HCEC 1CT (cell line): ENCODE measurements at regions not wholly inside any gene's neighbourhood (a gene's known extent, or its start where the extent isn't known, plus 50 kb on each side); places are given as distances from the start of the nearest gene placed in this dataset.

Experiments
- DNase-seq: peaks from one replicate; pipeline ENCODE4 v3.0.0-alpha.2; 2017

DNA sequence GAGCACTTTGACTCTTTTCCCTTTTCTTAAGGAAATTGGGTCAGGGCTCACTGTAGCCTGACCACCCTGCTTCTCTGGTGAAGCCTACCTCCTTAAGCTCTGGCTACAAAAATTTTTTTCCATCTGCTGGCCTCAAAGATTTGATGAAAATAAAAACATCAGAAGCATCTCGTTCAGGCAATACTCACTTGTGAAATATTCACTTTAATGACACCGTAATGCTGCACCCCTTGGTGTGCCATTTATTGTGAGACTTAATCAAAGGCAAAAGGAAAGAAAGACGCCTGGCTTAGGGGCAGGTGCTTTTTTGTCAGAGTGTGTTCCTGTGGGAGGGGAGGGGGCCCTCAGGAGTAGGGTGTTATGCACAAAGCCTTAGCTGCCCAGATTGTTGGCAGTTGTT, 155.0 kb upstream of the TMPO start:
- no peak for DNase-seq

DNA sequence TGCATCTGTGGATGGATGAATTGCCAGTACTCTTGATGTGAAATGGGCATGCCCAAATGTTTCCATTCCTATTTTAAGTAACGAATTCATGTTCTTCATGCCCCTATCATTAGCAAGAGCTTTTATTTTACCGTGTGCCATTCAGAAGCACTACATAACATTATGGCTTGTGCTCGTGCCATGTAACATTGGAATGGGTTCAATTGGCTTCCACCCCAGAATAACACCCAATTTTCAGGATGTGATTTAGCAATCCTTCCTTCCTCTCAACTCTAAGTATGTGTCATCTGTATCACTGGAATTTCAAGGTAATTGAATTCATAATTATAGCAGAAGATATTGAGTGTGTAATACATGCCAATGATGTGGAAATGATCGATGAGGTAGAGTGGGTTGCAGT, 145.8 kb upstream of the TMPO start:
- DNase-seq: no peak

GRCh38 chr12:98370976-98371375, 144.4 kb upstream of the TMPO start:
- no peak for DNase-seq

GRCh38 chr12:98371419-98371818, 144.0 kb upstream of the TMPO start:
- no peak for DNase-seq

- DNase-seq: no peak
These were observed 142.9 kb upstream of the TMPO start for GRCh38 chr12:98372340-98373024.

DNA sequence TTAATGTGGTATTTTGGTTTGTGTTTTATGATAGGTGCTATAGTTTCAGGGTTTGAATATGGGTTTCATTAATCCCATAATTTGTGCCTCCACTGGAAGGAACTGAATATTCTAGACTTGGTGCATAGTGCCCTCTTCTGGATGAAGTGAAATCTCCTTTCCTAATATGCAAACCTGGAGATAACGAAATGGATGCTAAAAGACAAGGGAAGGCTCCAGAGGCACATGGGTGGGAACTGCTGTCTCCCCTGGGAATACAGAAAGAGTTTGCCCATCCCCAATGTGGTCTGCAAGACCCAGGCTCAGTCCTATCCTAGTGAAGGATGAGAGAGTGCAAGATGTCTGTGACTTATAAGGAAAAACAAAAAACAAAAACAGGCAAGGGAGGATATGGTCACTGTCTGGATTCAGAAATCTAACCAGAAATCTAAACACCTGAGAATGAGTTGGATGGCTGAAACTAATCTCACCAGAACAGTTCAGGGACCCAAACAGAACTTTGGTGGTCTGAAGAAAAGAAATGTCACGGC, 142.3 kb upstream of the TMPO start:
- peak; percentile 45 for DNase-seq

DNA sequence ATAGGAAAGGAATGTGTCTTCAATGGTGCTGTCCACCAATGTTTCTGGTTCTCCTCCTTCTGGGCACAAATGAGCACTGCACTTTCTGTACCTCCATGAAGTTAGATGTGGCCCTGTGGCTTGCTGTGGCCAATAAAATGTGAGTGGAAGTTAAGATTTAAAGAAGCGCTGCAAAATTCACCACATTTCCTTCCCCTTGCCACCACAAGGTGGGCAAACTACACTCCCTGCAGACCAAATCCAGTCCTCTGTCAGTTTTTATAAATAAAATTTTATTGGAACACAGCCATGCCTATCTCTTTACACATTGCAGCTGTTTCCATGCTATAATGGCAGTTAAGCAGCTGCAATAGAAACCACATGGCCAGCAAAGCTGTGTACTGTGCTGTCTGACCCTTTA, 141.4 kb upstream of the TMPO start:
- DNase-seq: no peak

DNA sequence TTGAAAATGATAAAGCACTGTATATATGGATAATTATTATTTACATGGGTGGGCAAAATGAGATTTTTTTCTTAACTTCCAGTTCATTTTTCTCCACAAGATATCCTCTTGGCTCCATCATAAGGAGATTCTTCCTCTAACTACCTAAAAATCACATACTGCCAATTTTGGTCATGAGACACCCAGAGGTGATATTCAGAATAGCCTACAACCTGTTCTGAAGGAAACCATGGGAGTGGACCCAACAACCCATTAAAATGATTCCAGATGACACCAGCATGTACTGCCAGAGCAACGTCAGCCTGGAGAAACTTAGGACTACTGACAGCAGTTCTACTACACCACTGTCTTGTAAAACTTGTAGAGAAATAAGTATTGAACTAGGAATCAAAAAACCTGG, 136.3 kb upstream of the TMPO start:
- no peak for DNase-seq

DNA sequence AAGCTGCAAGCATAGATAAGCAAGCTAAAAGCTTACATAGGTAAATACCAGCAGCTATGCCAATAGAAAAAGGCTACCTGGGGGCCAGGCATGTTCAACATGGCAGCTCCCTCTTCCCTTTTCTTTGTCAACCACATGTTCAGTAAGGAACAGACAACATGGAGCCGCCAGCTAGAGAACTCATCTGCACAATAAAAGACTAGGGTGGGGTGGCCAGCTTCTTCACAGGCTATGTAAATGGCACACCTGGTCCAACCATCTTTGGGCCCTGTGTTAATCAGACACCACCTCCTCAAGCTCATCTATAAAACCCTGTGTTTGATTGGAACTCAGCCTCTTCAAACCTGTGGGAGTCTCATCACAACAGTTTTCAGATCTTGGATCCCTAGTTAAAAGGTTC, 129.7 kb upstream of the TMPO start:
- no peak for DNase-seq

DNA sequence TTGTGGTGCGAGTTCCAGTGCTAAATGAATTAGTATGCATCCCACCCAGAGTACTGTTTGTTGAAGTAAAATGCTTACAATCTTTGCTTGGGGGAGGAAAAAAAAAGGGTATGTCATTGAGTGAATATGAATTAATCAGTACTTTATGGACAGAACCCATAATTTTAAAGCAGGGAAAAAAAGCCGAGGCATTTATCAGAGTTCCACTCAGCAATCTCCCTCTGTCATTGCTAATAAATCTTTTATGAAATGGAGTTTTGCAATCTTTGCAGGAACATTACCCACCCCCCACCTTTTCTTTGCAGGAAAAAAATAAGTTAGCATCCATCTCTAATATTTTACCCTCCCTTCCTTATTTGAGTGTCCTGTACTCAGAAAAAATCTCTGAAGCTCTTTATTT, 127.9 kb upstream of the TMPO start:
- no peak for DNase-seq

DNA sequence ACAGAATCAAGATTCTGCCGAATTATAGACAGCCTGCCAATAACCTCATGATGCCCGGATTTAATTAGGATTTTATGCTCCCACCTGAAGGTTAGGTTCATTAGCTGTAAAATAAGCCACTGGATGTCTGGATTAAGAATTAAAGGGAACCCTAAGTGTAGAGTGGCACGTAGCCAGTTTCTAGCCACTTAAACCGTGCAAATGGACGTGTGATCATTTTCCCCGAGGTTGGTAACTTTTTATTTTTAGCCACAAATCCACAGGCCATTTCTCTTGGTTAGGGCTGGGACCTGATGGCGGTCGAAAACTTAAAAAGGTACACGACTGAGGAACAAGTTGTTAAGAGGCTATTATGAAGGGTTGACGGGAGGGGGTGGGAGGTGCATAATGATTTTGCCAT, 127.3 kb upstream of the TMPO start:
- DNase-seq: no peak

GRCh38 chr12:98389593-98389992, 125.8 kb upstream of the TMPO start:
- DNase-seq: no peak

DNA sequence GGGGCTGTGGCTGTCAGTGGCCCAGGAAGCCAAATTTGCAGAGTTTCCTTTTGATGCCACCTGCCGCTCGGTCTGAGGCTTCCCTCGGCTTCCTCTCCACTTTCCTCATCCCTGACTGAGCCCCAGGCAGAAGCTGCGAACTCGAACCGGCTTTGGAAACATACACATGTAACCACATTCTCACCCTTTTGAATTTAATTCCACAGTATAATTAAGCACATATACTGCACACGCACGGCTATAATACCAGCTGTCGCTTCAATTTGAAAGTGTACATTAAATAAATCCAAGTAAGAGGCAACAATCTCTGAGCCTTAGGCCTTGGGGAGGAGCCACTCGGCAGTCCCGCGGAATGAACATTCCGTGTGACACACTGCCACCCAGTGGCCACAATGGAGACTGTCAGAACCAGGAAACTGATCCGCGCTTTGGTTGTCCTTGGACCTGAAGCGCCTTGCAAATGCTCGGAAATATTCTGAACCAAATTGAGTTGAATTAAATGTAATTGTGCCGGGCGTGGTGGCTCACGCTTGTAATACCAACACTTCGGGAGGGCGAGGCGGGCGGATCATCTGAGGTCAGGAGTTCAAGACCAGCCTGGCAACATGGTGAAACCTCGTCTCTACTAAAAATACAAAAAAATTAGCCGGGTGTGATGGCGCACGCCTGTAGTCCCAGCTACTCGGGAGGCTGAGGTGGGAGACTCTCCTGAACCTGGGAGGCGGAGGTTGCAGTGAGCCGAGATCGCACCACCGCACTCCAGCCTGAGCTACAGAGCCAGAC, 117.9 kb upstream of the TMPO start:
- DNase-seq: peak; percentile 63

GRCh38 chr12:98399532-98399931, 115.9 kb upstream of the TMPO start:
- DNase-seq: peak; percentile 67

GRCh38 chr12:98401427-98401826, 114.0 kb upstream of the TMPO start:
- DNase-seq: no peak

DNA sequence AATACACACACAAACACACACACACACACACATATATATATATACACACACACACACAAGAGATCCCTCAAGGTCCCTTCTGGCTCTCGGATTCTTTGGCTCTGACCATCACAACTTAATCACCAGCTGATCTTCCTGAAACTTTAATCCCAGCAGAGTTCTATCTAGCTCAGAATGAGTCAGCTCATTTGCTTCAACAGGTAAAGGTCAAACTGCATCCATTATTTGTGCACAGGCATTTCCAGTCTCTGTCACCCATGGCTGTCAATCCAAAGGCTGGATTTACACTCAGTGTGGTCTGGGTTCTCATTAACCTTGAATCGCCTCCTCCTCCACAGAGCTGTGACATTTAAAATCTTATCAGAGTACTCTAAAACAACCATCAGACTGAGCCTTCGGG, 113.3 kb upstream of the TMPO start:
- no peak for DNase-seq

- no peak for DNase-seq
These were observed 112.7 kb upstream of the TMPO start for GRCh38 chr12:98402671-98403070.

DNA sequence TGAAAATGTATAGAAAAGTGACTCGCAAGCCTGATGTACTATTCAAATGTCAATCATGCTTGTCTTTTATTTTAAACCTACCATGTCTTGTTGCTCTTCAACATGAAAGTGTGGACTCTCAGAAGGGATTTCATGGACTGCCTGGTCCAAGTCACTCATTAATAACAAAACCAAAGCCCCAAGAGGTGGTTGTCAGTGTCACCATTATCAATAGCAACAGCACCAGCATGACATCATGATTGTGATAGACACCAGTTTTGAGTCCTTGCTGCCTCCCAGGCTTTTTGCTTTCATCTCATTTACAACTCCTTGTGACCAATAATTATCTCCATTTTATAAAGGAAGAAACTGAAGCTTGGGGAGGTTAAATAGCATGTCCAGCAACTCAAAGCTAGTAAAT, 112.0 kb upstream of the TMPO start:
- no peak for DNase-seq

DNA sequence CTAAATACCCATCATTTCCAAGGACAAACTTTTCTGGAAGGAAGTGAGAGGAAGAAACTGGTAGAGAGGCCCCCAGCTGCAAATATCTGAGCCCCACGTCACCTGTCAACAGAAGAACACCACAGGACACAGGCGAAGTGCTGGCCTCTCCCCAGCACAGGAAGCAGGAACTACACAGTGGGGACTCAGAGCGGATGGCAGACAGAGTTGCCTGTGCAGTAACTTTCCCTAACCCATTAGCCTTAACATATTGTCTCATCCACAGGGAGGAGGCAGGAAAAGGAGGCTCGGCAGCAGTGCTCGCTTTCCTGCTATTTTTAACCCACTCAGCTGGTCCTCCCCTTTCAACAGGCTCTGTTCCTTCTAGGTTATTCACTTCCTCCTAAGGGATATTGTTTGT, 111.5 kb upstream of the TMPO start:
- no peak for DNase-seq

DNA sequence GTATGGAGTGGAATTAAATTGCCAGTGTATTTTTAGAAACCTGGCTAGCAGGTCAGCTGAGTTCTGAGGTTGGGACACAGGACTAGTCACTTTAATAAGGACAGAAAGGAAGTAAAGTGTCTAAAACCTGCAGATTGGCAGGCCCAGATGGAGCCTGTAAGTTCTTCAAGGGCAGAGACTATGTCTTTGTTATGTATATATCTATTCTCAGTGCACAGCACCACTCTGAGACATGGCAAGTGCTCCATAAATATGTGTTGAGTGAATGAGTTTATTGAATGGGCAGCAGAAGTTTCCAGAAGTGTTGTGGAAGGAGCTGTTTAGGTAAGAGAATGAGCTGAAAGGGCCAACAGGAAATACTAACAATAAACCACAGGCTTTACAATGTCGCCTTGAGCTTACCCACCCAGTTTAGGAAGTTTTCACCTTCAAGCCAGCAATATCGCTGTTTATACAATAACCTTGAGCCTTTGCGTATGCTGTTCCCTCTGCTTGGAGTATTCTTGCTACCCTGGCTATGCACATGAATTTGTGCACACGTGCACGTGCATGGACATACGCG, 109.5 kb upstream of the TMPO start:
- DNase-seq: no peak

- DNase-seq: no peak
These were observed 109.0 kb upstream of the TMPO start for GRCh38 chr12:98406378-98406777.

- no peak for DNase-seq
These were observed 106.7 kb upstream of the TMPO start for GRCh38 chr12:98408681-98409080.

DNA sequence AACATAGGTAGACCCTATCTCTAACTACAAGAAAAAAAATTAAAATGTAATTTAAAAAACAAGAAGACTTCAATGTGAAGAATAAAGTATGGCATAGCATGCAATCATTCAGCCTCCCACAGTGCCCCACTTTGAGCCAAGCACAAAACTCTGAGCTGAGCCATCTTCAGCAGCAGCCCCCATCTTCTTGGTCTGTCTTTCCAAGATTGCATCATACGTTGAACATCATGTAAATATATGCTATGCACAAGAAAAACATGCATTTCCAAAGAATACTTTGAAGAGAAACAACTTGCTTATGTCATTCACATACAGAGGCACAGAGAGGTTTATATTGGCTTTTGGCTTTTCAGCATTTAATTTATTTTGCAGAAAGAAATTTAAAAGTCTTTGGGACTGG, 105.8 kb upstream of the TMPO start:
- no peak for DNase-seq

DNA sequence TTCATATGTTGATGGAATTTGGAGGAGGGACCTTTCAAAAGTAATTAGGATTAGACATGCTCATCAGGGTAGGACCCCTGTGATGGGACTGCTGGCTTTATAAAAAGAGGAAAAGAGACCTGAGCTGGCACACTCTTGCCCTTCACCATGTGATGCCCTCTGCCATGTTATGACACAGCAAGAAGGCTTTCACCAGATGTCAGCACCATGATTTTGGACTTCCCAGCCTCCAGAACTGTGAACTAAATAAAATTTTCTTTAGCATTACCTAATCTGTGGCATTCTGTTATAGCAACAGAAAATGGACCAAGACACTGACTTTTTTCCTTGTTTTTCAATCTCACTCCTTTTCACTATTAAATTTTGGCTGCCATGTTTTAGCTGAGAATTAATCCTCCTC, 105.0 kb upstream of the TMPO start:
- no peak for DNase-seq
